HFFc6 (cell line): ENCODE measurements at regions not wholly inside any gene's neighbourhood (a gene's known extent, or its start where the extent isn't known, plus 50 kb on each side); places are given as distances from the start of the nearest gene placed in this dataset.

Experiments
- DNase-seq: peaks from one replicate; pipeline ENCODE4 v3.0.0-alpha.2; 2018
- H3K27ac Mint-ChIP-seq: 2 replicates; pipeline ENCODE4 v1.8.0; 2020; ENCODE audit warnings: mild to moderate bottlenecking, mixed read lengths
- H3K27me3 Mint-ChIP-seq: 2 replicates; pipeline ENCODE4 v1.8.0; 2021; ENCODE audit warnings: mild to moderate bottlenecking, moderate library complexity, mixed read lengths; ENCODE audit not compliant: insufficient read depth
- H3K36me3 Mint-ChIP-seq: 2 replicates; pipeline ENCODE4 v1.8.0; 2021; ENCODE audit warnings: low read depth, mixed read lengths
- H3K4me1 Mint-ChIP-seq: 2 replicates; pipeline ENCODE4 v1.8.0; 2020; ENCODE audit warnings: low read depth, mixed read lengths
- H3K4me3 Mint-ChIP-seq: 2 replicates; pipeline ENCODE4 v1.8.0; 2020; ENCODE audit warnings: mild to moderate bottlenecking, moderate library complexity, mixed read lengths
- H3K9me3 Mint-ChIP-seq: 2 replicates; pipeline ENCODE4 v1.8.0; 2020; ENCODE audit warnings: mild to moderate bottlenecking, mixed read lengths
- CTCF ChIP-seq: fragments of 200-600 bp; sonication (generic); IDR thresholded peaks from 2 replicates; pipeline ENCODE4 v1.5.0; 2021; ENCODE audit warnings: antibody characterized with exemption, mild to moderate bottlenecking

DNA sequence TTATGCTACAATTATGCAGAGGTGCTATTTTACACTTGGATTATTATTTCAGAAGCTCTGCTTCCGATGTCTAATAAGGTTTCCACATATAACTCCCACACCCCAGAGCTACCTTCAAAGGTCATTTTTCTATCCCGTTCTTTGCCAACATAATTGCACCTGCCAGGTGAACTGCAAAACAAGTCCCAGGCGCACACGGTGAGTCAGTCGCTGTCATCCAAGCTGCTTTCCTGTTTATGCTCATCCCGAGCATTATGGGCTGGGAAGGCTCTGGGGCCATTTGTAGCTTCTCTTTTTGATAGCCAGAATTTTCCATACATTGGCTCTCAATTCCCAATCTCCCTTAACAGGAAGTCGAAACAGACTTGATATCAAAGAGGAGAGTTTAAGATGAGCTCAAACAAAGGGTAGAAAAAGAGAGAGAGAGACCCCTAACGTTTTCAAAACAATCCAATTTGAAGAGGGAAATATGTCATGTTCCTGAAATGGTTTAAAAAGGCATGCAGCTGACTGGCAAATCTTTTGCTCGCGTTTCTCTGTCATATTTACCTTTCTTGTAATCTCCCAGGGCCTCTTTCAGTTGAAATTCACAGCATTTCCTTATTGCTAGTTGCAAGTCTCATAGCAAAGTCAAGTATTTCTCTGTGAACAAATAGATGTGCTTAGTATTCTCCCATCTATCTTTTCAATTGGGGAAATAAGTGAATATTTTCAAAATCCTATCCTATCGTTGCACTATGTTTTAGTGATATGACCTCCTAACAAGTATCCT lies 815.9 kb downstream of the KCNA4 start:
- Mint-ChIP-seq H3K4me3 (no peak overlapping the region; the same call in 1 of the 2 replicates), H3K27me3 (no peaks in the 10 kb centered on the region), H3K36me3 (no peaks in the 10 kb centered on the region), H3K9me3 (no peaks in the 10 kb centered on the region), H3K4me1 (peaks cover 25% of the 10 kb centered on the region; the same call in 1 of the 2 replicates), H3K27ac (no peak overlapping the region)
- DNase-seq = no peak
- TF ChIP-seq CTCF = no peak

GRCh38 chr11:29190313-29190712 lies 826.5 kb downstream of the KCNA4 start:
- no peaks in the 10 kb centered on the region for H3K9me3 Mint-ChIP-seq
- H3K4me1 Mint-ChIP-seq = peaks cover 39% of the 10 kb centered on the region
- no peak for DNase-seq
- no peak overlapping the region for H3K27ac Mint-ChIP-seq
- TF ChIP-seq CTCF = no peak
- H3K36me3 Mint-ChIP-seq = no peaks in the 10 kb centered on the region
- H3K4me3 Mint-ChIP-seq = no peak overlapping the region
- no peaks in the 10 kb centered on the region for H3K27me3 Mint-ChIP-seq

DNA sequence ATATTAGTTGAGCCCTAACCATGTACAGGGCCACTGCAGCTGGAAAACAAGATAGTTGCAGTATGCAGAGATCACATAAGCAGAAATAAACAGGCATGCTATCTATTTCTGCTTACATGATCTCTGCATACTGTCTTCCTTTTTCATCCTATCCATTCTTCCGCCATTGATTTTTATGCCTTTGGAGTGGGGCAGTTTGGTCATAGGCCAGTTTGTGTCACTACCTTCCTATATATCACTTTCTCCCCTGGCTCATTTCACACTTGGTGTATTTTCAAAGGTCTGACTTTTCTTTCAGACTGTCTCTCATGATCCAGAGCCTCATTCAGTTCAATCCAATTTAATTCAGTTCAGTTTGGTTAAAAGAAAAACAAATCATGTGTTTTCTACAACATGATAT lies 829.6 kb downstream of the KCNA4 start:
- Mint-ChIP-seq H3K4me1 (peaks cover 67% of the 10 kb centered on the region), H3K9me3 (peaks cover under 1% of the 10 kb centered on the region; the same call in 1 of the 2 replicates), H3K4me3 (no peak overlapping the region), H3K27ac (no peak overlapping the region; the same call in 1 of the 2 replicates), H3K27me3 (no peaks in the 10 kb centered on the region), H3K36me3 (no peaks in the 10 kb centered on the region)
- DNase-seq = no peak
- no peak for TF ChIP-seq CTCF

DNA sequence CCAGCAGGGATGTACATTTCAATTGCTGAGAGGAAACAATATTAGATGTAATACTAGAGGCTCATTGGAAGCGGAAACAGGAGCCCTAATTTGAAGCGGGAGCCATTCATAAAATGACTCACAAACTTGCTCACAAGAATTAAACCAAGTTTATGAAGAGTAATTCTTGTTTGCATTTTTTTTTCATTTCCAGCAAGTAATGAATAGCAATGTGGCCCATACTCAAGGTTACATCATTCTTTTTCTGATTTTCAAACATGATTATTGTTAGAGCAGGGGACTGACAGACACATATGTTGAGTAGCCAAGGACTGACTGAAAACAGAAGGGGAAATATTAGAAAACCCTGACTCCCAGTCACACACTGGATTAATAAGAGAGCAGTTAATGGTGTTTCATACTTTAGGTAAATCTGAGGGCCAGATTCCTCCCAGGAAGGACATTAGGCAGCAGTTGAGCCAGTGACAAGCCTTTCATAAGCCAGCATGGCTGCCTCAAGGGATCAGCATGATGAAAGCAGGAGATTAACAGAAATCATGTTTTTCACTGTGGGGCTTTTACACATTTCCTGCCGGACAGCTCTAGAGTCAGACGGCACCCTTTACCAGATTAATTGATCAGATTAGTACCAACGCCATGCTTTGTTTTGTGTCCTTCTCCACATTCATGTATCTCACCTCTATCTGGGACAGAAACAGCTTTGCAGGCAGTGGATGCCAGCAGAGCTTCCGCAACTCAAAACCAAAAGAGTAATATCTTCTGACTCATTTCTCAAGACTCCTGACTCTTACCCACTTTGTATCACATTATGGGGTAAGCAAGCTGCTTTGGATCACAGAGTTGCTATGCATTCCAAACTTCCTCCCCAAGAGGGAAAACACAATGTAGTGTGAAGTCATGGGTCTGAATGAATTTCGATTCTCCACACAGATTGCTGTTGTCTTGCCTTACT lies 831.6 kb downstream of the KCNA4 start:
- peak overlapping the region; percentile 73 for H3K4me3 Mint-ChIP-seq
- DNase-seq = peak; percentile 91
- no peaks in the 10 kb centered on the region for H3K27me3 Mint-ChIP-seq
- peaks cover 5% of the 10 kb centered on the region; the same call in 1 of the 2 replicates for H3K9me3 Mint-ChIP-seq
- peak overlapping the region; percentile 96 for H3K27ac Mint-ChIP-seq
- TF ChIP-seq CTCF = no peak
- H3K4me1 Mint-ChIP-seq = peaks cover 72% of the 10 kb centered on the region
- H3K36me3 Mint-ChIP-seq = no peaks in the 10 kb centered on the region; the same call in 1 of the 2 replicates

DNA sequence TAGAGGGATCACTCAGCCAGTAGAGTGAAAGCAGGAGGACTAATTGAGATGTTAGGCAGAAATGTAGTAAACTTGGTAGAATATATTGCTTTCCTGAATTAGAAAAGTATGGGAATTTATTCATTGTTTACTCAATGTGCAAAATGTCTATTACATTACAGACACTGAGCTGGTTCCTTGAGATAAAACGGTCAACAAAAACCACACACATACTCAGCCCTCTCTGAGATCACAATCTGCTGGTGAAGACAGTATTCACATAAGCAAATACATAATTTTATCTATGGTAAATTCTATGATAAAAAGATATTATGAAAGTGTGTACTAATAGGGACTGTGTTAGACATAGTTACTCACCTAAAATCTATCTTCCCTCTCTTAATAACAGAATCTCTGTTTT lies 833.5 kb downstream of the KCNA4 start:
- TF ChIP-seq CTCF = no peak
- H3K9me3 Mint-ChIP-seq = peaks cover 5% of the 10 kb centered on the region; the same call in 1 of the 2 replicates

More for the DNA sequence above, 833.5 kb downstream of the KCNA4 start:
- Mint-ChIP-seq H3K4me3 (peak overlapping the region; percentile 31; the same call in 1 of the 2 replicates), H3K36me3 (no peaks in the 10 kb centered on the region; the same call in 1 of the 2 replicates), H3K27me3 (no peaks in the 10 kb centered on the region), H3K4me1 (peaks cover 65% of the 10 kb centered on the region), H3K27ac (peak overlapping the region; percentile 40; the same call in 1 of the 2 replicates)
- no peak for DNase-seq
